G401 (cell line): ENCODE measurements at regions not wholly inside any gene's neighbourhood (a gene's known extent, or its start where the extent isn't known, plus 50 kb on each side); places are given as distances from the start of the nearest gene placed in this dataset.
A peak's percentile ranks its signal among the peaks of the same experiment; 100 is the strongest.

ENCODE experiments used
- DNase-seq: peaks from one replicate; pipeline ENCODE4 v3.0.0-alpha.2; 2015; ENCODE audit warnings: low spot score
- in situ Hi-C: cut with HindIII; loops from 2 replicates; pipeline ENCODE4 v1.10.0; 2016; ENCODE audit warnings: low sequenced_read_pairs, mixed read lengths

DNA sequence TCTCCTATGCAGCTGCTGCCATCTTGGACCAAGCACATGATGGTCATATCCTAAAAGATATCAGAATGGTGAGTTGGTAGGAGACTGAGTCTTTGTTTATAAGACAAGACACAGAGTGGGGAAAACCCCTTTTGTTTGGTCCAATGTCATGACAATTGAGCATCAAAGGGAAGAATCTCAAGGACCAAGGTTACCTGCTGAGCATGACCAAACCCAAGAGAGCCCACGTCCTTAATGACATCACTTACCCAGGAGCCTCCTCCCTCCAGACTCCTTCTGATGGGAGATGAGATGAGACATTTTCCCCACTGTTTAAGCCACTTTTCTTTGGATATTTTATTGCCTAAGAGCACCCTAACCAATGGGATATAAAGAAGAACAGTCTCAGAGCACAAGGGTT lies 478.1 kb downstream of the NPIPA7 start:
- no peak for DNase-seq
- in situ Hi-C loops: no loop called here

DNA sequence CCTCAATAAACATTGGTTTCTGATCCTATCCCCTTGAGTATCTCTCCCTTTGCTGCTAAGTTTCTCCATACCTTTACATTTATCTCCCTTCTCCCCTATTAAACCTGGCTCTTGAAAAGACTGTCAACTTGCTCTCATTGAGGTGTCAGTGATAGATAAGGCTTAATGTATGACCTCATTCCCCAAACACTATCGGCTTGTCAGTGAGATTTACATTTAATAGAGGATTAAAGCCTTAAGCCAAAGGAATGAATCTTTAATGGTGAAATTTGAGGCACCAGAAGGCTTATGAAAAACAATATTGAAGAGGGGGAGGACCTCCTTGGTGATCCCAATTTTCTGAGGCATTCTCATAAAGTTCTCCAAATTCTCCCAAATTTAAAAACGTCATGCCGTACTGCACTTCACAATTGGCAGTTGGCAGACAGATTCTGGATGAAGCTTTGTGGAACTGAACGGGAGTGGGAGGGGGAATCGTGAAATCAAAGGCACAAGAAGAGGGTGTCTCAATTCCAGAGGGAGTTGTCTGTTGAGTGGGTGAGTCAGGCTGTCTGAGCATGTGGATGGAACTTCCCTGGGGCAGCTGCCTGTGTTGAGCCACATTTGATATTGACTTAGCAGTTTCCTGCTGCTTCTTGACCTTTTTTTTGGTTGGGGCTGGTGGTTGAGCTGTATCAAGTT lies 478.8 kb downstream of the NPIPA7 start:
- in situ Hi-C loops: no loop called here

DNA sequence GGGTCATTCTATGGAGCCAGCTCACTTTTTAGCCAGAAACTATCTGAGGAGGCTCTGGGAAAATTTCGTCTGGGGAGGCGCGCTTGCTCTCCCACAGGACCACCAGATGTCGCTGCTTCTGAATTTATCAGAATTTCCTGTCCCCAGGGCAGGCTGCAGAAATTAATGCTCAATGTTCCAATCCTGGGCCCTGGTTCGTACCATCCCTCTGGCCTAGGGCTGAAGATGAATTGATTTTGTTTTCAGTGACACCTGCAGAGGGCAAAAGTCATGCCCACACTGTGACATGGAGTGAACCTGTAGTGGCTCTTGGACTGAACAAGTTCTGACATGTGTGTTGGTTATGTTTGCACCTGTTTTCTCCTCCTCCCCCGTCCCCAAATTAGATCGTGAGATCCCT lies 482.6 kb downstream of the NPIPA7 start:
- DNase-seq: peak; percentile 29
- in situ Hi-C loops: no loop called here

More for the DNA sequence above, 478.8 kb downstream of the NPIPA7 start:
- DNase-seq: no peak

- in situ Hi-C loops: no loop called here
- DNase-seq: no peak
These were observed 484.7 kb downstream of the NPIPA7 start for GRCh38 chr16:16863672-16864071.

- DNase-seq: no peak
- in situ Hi-C loops: no loop called here
These were observed 485.6 kb downstream of the NPIPA7 start for GRCh38 chr16:16864536-16864935.

DNA sequence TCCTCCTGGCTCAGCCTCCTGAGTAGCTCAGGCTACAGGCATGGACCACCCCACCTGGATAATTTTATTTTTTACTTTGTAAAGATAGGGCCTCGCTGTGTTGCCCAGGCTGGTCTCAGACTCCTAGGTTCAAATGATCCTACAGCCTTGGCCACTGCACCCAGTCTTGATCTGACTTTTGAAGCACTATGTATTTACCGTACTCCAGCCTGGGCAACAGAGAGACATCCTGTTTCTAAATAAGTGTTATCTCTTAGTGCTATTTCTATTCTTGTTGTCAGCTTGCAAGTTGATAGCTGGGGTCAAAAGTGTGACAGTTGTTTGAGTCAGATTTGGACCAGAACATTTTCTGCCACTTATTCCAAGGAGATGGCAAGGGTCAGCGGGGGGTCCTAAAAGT lies 486.4 kb downstream of the NPIPA7 start:
- in situ Hi-C loops: no loop called here
- DNase-seq: no peak

DNA sequence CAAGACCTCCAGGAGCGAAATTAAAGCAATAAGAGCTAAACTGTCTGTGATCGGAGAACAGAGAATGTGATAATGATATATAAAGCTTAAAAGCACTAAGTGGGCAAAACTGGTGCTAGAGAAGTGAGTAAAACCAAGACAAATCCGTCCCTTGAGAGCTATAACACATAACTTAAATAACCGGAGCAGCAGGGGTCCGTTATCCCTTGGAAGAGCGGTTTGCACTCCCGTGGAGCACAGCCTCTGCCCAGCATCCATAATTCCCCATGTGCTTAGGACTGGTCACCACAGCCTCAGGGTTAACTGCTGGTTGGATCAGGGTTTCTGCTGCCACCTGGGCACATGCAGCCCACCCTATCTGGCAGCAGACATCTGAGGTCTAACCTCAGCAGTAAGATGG lies 489.0 kb downstream of the NPIPA7 start:
- in situ Hi-C loops: no loop called here
- DNase-seq: no peak

- in situ Hi-C loops: no loop called here
- DNase-seq: no peak
These were observed 489.8 kb downstream of the NPIPA7 start for GRCh38 chr16:16868727-16869126.

DNA sequence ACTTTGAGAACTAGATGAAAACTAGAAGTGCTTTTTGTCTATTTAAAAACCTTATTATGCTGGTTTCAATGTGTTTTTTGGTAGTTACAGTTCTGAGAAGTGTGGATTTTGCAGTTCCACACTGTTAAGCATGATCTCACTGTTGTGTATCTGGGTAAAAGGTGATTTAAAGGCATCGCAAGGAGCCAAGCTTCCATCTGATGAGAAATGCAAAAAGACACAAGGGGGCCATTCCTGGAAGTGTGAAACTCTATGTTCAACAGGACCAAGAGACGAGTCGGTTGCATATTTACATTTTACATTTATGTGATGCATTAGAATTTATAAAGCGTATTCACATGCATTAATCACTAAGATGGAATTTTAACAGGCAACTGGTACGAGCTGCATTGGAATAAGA lies 490.8 kb downstream of the NPIPA7 start:
- no peak for DNase-seq
- in situ Hi-C loops: no loop called here

GRCh38 chr16:16871196-16871595 lies 492.3 kb downstream of the NPIPA7 start:
- DNase-seq: no peak
- in situ Hi-C loops: no loop called here

DNA sequence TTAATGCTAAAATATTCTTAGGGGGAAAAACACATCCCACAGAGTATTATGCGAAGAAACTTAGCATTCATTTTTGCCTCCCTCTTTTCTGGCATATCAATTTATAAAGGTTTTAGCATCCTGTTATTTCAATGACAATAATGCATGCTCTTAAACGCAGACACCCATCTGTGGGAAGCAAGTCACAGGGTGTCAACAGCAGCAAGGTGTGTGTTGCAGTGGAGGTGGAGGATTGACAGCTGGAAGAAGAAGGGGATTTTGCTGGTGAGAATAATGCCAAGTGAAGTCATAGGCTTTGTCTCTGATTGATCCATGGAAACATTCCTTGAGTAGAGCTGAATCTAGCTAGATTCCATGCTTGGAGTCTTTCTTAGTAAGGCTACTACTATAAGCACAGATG lies 498.1 kb downstream of the NPIPA7 start:
- in situ Hi-C loops: no loop called here
- DNase-seq: no peak

DNA sequence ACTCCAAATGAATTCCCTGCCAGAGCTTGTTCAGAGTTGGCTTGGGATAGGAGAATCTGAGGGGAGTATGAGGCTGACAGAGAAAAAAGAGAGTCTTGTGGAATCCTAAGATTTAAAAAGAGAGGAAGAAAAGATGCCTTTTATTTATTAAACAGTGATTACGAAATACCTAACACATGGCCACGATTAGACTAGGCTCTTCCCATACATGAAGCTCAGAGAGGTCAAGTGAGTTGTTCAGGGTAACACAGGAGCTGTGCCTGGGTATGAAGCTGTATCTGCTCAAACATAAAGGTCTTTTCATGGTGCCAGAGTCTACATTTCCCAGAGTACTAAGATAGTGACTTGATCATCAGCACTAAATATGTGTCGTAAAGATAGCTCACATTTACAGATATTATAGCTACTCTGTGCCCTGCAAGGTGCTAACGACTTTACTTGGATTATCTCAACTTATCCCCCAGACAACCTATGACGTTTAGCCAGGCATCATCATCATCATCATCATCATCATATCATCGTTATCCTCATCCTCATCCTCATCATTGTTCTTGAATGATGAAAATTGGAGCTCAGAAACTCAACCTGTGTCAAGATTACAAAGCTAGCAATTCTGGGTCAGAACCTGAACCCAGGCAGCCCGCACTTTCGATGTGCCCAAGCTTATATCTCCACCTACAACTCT lies 500.8 kb downstream of the NPIPA7 start:
- in situ Hi-C loops: no loop called here
- no peak for DNase-seq

- no peak for DNase-seq
- in situ Hi-C loops: no loop called here
These were observed 502.9 kb downstream of the NPIPA7 start for GRCh38 chr16:16881814-16882213.

GRCh38 chr16:16882766-16883165 lies 503.8 kb downstream of the NPIPA7 start:
- in situ Hi-C loops: no loop called here
- no peak for DNase-seq

DNA sequence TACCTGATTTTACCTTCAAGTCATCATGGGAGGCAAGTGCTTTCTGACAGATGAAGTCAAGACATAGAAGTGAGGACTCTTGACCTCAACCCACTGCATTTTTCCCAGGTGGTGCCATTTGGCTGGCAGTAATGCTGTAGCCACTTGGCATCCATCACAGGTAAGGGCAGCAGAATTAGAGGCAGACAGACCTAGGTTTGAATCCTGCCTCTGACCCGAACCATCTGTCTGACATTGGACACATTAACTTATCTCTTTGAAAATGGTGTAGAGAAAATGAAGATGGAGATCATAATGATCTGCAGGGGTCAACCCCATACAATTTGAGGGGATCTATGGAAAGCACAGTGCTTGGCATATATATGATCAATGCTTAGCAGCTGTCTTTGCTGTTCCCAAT lies 505.5 kb downstream of the NPIPA7 start:
- in situ Hi-C loops: no loop called here
- DNase-seq: no peak

DNA sequence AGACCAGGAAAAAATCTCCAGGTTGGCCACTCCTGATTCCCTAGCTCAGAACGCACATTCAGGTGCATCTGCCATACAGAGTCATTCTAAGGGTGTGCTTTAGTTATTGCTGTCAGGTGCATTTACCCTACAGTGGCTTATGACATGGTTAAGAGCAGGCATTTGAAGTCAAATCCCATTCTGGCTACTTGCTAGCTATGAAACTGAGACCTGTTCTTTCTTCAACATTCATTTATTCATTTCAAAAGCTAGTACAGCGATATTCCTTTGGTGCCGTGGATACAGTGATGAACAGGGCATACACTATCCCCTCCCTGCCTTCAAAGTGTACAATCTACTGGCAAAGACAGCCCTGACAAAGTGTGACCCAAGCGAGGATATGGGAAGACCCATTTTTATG lies 508.3 kb downstream of the NPIPA7 start:
- in situ Hi-C loops: no loop called here
- no peak for DNase-seq

DNA sequence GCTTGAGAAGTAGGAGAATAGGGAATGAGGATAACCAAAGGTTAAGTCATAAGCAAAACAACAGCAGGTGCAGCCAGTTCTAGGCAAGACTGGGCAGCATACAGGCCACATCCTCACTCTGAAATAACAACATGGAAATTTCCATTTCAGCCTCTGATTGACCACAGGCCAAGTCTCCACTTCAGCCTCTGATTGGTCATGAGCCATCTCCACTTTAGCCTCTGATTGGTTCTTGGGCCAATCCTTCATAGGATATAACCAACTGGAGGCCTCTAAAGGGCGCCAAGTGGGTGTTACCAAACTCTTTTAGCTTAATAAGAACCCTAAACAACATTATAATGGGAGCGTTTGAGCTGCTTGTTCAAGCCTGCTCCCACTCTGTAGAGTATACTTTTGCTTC lies 512.0 kb downstream of the NPIPA7 start:
- in situ Hi-C loops: no loop called here
- DNase-seq: no peak

DNA sequence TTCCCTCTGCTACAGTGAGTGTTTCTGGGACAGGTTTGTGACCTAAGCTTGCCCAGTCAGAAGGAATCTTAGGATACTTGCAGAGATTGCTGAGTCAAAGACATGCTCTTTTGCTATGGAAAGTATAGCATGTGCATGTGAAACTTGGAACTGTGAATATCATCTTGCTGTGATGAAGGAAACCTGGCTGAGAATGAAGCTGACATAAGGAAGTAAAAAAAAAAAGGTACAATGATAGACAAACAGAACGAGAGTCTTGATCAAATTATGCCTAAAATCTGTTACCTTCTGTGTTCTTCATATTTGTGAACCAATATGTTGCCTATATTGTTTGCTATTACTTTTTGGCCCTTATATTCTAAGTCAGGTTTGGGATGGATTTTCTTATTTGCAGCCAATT lies 525.7 kb downstream of the NPIPA7 start:
- DNase-seq: no peak
- in situ Hi-C loops: no loop called here

GRCh38 chr16:16905850-16906249 lies 526.9 kb downstream of the NPIPA7 start:
- in situ Hi-C loops: no loop called here
- DNase-seq: no peak

- no peak for DNase-seq
- in situ Hi-C loops: no loop called here
These were observed 528.1 kb downstream of the NPIPA7 start for GRCh38 chr16:16907089-16907488.

DNA sequence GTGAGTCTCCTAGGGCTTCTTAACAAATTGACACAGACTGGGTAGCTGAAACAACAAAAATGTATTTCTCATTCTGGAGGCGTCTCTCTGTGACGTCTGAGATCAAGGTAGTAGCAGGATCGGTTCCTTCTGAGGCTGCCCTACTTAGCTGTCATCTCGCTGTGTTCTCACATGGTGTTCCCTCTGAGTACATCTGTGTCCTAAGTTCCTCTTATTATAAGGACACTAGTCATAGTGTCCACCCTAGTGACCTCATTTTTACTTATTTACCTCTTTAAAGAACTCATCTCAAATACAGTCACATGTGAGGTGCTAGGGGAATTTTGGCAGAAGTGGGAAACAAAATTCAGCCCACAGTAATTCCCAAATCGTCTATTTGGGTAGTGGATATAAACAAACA lies 529.1 kb downstream of the NPIPA7 start:
- in situ Hi-C loops: no loop called here
- no peak for DNase-seq
